SK-N-SH (cell line): ENCODE measurements at regions not wholly inside any gene's neighbourhood (a gene's known extent, or its start where the extent isn't known, plus 50 kb on each side); places are given as distances from the start of the nearest gene placed in this dataset.
"Not testable (repeated sequence)": the region's sequence is repeated elsewhere in the genome, so short reads cannot be mapped to it uniquely, and the experiment has no call there.

Experiments used
- EP300 ChIP-seq, 2 experiments: IDR thresholded peaks; 2 replicates each; pipeline versions ENCODE4 v1.4.0 to v1.6.1; 2012; ENCODE audit warnings: borderline replicate concordance in 1 of 2, low read depth in 1 of 2, low read length in 1 of 2
- EZH2phosphoT487 ChIP-seq: fragments of 200-600 bp; sonication (generic); IDR thresholded peaks from 2 replicates; pipeline ENCODE4 v1.6.1; 2017; ENCODE audit warnings: low read depth, mixed run types, mild to moderate bottlenecking, antibody characterized with exemption, moderate library complexity, borderline replicate concordance
- MXI1 ChIP-seq: IDR thresholded peaks from 2 replicates; pipeline ENCODE4 v1.6.1; 2012; ENCODE audit warnings: mild to moderate bottlenecking, low read depth, low read length, improper control_type of control experiment
- RFX5 ChIP-seq: IDR thresholded peaks from 2 replicates; pipeline ENCODE4 v1.6.1; 2012; ENCODE audit warnings: mild to moderate bottlenecking, improper control_type of control experiment, low read length
- TAF1 ChIP-seq: IDR thresholded peaks from 2 replicates; pipeline ENCODE4 v1.6.1; 2012; ENCODE audit warnings: low read depth, mild to moderate bottlenecking, low read length, moderate library complexity, borderline replicate concordance
- TF ChIP-seq, protein P1 (sequence below): fragments of 200-600 bp; sonication (generic); IDR thresholded peaks from 2 replicates; pipeline ENCODE4 v1.6.1; 2017; ENCODE audit warnings: antibody characterized with exemption, mild to moderate bottlenecking, moderate library complexity
- TF ChIP-seq, protein P2 (sequence below): fragments of 150-350 bp; IDR thresholded peaks from 2 replicates; pipeline ENCODE4 v1.6.1; 2017; ENCODE audit warnings: antibody characterized with exemption, low read length, low read depth, borderline replicate concordance
- TF ChIP-seq, protein P3 (sequence below): IDR thresholded peaks from 2 replicates; pipeline ENCODE4; 2012

DNA sequence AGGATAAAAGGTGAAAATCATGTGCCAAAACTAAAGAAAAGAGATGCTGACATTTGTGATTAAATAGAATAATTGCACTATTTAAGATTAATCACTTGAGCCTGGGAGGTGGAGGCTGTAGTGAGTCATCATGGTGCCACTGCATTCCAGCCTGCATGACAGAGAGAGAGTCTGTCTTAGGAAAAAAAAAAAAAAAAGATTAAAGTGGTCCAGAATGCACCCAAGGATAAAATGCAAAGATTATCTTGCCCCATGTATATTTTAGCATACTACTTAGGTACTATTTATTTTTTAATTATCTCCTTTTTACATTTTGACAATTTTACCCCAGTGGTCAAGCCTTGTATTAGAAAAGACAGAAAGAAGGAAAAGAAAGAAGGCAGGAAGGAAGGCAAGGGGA, 1181.4 kb upstream of the PCDH10 start:
- TF ChIP-seq MXI1; EZH2phosphoT487; EP300 (IDR thresholded peaks at IDR 0.05; ENCODE audit: borderline replicate concordance in 1 of 2, low read depth in 1 of 2, low read length in 1 of 2); RFX5; TAF1: not testable (repeated sequence)
- TF ChIP-seq, protein P1, sequence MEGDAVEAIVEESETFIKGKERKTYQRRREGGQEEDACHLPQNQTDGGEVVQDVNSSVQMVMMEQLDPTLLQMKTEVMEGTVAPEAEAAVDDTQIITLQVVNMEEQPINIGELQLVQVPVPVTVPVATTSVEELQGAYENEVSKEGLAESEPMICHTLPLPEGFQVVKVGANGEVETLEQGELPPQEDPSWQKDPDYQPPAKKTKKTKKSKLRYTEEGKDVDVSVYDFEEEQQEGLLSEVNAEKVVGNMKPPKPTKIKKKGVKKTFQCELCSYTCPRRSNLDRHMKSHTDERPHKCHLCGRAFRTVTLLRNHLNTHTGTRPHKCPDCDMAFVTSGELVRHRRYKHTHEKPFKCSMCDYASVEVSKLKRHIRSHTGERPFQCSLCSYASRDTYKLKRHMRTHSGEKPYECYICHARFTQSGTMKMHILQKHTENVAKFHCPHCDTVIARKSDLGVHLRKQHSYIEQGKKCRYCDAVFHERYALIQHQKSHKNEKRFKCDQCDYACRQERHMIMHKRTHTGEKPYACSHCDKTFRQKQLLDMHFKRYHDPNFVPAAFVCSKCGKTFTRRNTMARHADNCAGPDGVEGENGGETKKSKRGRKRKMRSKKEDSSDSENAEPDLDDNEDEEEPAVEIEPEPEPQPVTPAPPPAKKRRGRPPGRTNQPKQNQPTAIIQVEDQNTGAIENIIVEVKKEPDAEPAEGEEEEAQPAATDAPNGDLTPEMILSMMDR: not testable (repeated sequence)
- TF ChIP-seq, protein P2, sequence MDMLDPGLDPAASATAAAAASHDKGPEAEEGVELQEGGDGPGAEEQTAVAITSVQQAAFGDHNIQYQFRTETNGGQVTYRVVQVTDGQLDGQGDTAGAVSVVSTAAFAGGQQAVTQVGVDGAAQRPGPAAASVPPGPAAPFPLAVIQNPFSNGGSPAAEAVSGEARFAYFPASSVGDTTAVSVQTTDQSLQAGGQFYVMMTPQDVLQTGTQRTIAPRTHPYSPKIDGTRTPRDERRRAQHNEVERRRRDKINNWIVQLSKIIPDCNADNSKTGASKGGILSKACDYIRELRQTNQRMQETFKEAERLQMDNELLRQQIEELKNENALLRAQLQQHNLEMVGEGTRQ: not testable (repeated sequence)
- TF ChIP-seq, protein P3, sequence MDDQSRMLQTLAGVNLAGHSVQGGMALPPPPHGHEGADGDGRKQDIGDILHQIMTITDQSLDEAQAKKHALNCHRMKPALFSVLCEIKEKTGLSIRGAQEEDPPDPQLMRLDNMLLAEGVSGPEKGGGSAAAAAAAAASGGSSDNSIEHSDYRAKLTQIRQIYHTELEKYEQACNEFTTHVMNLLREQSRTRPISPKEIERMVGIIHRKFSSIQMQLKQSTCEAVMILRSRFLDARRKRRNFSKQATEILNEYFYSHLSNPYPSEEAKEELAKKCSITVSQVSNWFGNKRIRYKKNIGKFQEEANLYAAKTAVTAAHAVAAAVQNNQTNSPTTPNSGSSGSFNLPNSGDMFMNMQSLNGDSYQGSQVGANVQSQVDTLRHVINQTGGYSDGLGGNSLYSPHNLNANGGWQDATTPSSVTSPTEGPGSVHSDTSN: not testable (repeated sequence)
